AG04450 (cell line): ENCODE measurements at regions not wholly inside any gene's neighbourhood (a gene's known extent, or its start where the extent isn't known, plus 50 kb on each side); places are given as distances from the start of the nearest gene placed in this dataset.

Source experiments
- CTCF ChIA-PET: fragments of 300-600, 350-600 bp; formaldehyde crosslinking; extraction: SDS; loops from one replicate; lab custom pipeline; 2022; ENCODE audit warnings: antibody characterized with exemption, inconsistent platforms; lab: Charles Lee
- POLR2A ChIA-PET: fragments of 350-600 bp; formaldehyde crosslinking; extraction: SDS; loops from one replicate; lab custom pipeline; 2021; ENCODE audit warnings: antibody characterized with exemption, inconsistent platforms; lab: Yijun Ruan, JAX
- DNase-seq: peaks from one replicate; pipeline ENCODE4 v3.0.0-alpha.2; 2011; ENCODE audit warnings: low read depth, low spot score
- H3K27ac ChIP-seq: one replicate; pipeline ENCODE4 v1.5.1; 2012; ENCODE audit warnings: low read depth, low read length, control low read depth
- H3K27me3 ChIP-seq: one replicate; pipeline ENCODE4 v1.6.0; 2012; ENCODE audit warnings: low read length; ENCODE audit not compliant: control insufficient read depth, insufficient read depth
- H3K4me3 ChIP-seq: 2 replicates; pipeline ENCODE4 v1.5.1; 2011; ENCODE audit warnings: mild to moderate bottlenecking, low read depth, low read length, control low read depth
- H3K9me3 ChIP-seq: 2 replicates; pipeline ENCODE4 v1.5.1; 2012; ENCODE audit warnings: low read length; ENCODE audit not compliant: control insufficient read depth, insufficient read depth
- CTCF ChIP-seq: IDR thresholded peaks from 2 replicates; pipeline ENCODE4 v1.5.1; 2011; ENCODE audit warnings: low read depth, low read length, control low read depth, inconsistent platforms

GRCh38 chr7:152970481-152970880, 210.9 kb downstream of the ACTR3B start:
- no peak for DNase-seq
- Histone ChIP-seq H3K4me3 (no peak overlapping the region), H3K27me3 (no peaks in the 10 kb centered on the region), H3K9me3 (peaks cover 4% of the 10 kb centered on the region; the same call in 1 of the 2 replicates), H3K27ac (no peak overlapping the region)
- POLR2A ChIA-PET = no interaction called here
- TF ChIP-seq CTCF = no peak
- CTCF ChIA-PET = no interaction called here

- CTCF ChIA-PET = no interaction called here
- Histone ChIP-seq H3K4me3 (no peak overlapping the region), H3K27ac (no peak overlapping the region), H3K9me3 (no peaks in the 10 kb centered on the region; the same call in 1 of the 2 replicates), H3K27me3 (no peaks in the 10 kb centered on the region)
- DNase-seq = no peak
- POLR2A ChIA-PET = no interaction called here
- TF ChIP-seq CTCF = no peak
These were observed 215.0 kb downstream of the ACTR3B start for GRCh38 chr7:152974577-152974976.

GRCh38 chr7:152975076-152975475, 215.5 kb downstream of the ACTR3B start:
- CTCF ChIA-PET = no interaction called here
- TF ChIP-seq CTCF = no peak
- Histone ChIP-seq H3K4me3 (no peak overlapping the region), H3K27ac (no peak overlapping the region), H3K9me3 (no peaks in the 10 kb centered on the region; the same call in 1 of the 2 replicates), H3K27me3 (no peaks in the 10 kb centered on the region)
- POLR2A ChIA-PET = no interaction called here
- no peak for DNase-seq

- DNase-seq = no peak
- Histone ChIP-seq H3K27ac (no peak overlapping the region), H3K4me3 (no peak overlapping the region), H3K27me3 (no peaks in the 10 kb centered on the region), H3K9me3 (peaks cover 3% of the 10 kb centered on the region; the same call in 1 of the 2 replicates)
- TF ChIP-seq CTCF = no peak
- CTCF ChIA-PET = no interaction called here
- POLR2A ChIA-PET = no interaction called here
These were observed 219.8 kb downstream of the ACTR3B start for GRCh38 chr7:152979376-152979775.

- no peaks in the 10 kb centered on the region for H3K27me3 ChIP-seq
- CTCF ChIA-PET = no interaction called here
- H3K4me3 ChIP-seq = no peak overlapping the region
- H3K27ac ChIP-seq = no peak overlapping the region
- H3K9me3 ChIP-seq = 0 out of 2 replicates have a peak, but pooled peaks cover 3% of the 10 kb centered on the region
- TF ChIP-seq CTCF = no peak
- no peak for DNase-seq
- POLR2A ChIA-PET = no interaction called here
These were observed 224.9 kb downstream of the ACTR3B start for GRCh38 chr7:152984421-152984820.
